ENCODE measurements at regions not wholly inside any gene's neighbourhood (a gene's known extent, or its start where the extent isn't known, plus 50 kb on each side); places are given as distances from the start of the nearest gene placed in this dataset.

GRCh38 chr5:110019119-110019518 lies 329.4 kb downstream of the MAN2A1 start:
- Histone ChIP-seq H3K9me3 (no peaks in the 10 kb centered on the region), H3K27me3 (no peaks in the 10 kb centered on the region), H3K4me3 (no peak overlapping the region), H3K36me3 (no peaks in the 10 kb centered on the region), H3K4me1 (no peaks in the 10 kb centered on the region), H3K27ac (no peak overlapping the region)
- intact Hi-C loops (cut with DNase I; ENCODE audit: low total_unique reads) = no loop called here
- no peak for TF ChIP-seq POLR2A (IDR thresholded peaks at IDR 0.05)
- TF ChIP-seq CTCF (IDR thresholded peaks at IDR 0.05) = no peak
- no peak for DNase-seq

- H3K27me3 ChIP-seq = no peaks in the 10 kb centered on the region
- no peaks in the 10 kb centered on the region for H3K9me3 ChIP-seq
- TF ChIP-seq POLR2A (IDR thresholded peaks at IDR 0.05) (no peak), CTCF (IDR thresholded peaks at IDR 0.05) (no peak)
- no peak for DNase-seq
- no peak overlapping the region for H3K4me3 ChIP-seq
- H3K36me3 ChIP-seq = no peaks in the 10 kb centered on the region
- H3K4me1 ChIP-seq = no peaks in the 10 kb centered on the region
- H3K27ac ChIP-seq = no peak overlapping the region
- intact Hi-C loops (cut with DNase I; ENCODE audit: low total_unique reads) = no loop called here
Measured at GRCh38 chr5:110019780-110020179, 330.1 kb downstream of the MAN2A1 start.

GRCh38 chr5:110021251-110021650 lies 331.5 kb downstream of the MAN2A1 start:
- TF ChIP-seq CTCF (IDR thresholded peaks at IDR 0.05) (no peak), POLR2A (IDR thresholded peaks at IDR 0.05) (no peak)
- Histone ChIP-seq H3K9me3 (no peaks in the 10 kb centered on the region), H3K4me1 (no peaks in the 10 kb centered on the region), H3K27me3 (no peaks in the 10 kb centered on the region), H3K36me3 (no peaks in the 10 kb centered on the region), H3K27ac (no peak overlapping the region), H3K4me3 (no peak overlapping the region)
- no peak for DNase-seq
- intact Hi-C loops (cut with DNase I; ENCODE audit: low total_unique reads) = no loop called here

GRCh38 chr5:110025160-110025559 lies 335.4 kb downstream of the MAN2A1 start:
- Histone ChIP-seq H3K4me3 (no peak overlapping the region), H3K9me3 (no peaks in the 10 kb centered on the region), H3K27me3 (no peaks in the 10 kb centered on the region), H3K36me3 (no peaks in the 10 kb centered on the region), H3K27ac (no peak overlapping the region), H3K4me1 (no peaks in the 10 kb centered on the region)
- no peak for DNase-seq
- intact Hi-C loops (cut with DNase I; ENCODE audit: low total_unique reads) = no loop called here
- TF ChIP-seq POLR2A (IDR thresholded peaks at IDR 0.05) = no peak
- TF ChIP-seq CTCF (IDR thresholded peaks at IDR 0.05) = no peak

- intact Hi-C loops (cut with DNase I; ENCODE audit: low total_unique reads) = no loop called here
- TF ChIP-seq CTCF (IDR thresholded peaks at IDR 0.05) = no peak
- no peaks in the 10 kb centered on the region for H3K9me3 ChIP-seq
- H3K36me3 ChIP-seq = no peaks in the 10 kb centered on the region
- H3K4me1 ChIP-seq = no peaks in the 10 kb centered on the region
- DNase-seq = no peak
- H3K4me3 ChIP-seq = no peak overlapping the region
- H3K27me3 ChIP-seq = no peaks in the 10 kb centered on the region
- H3K27ac ChIP-seq = no peak overlapping the region
Measured at GRCh38 chr5:110027527-110028322, 338.0 kb downstream of the MAN2A1 start.

Measured in uterus (tissue), 3 donors.